GM12878 (cell line): ENCODE measurements at regions not wholly inside any gene's neighbourhood (a gene's known extent, or its start where the extent isn't known, plus 50 kb on each side); places are given as distances from the start of the nearest gene placed in this dataset.

Source experiments
- ATAC-seq: fragments of 200-7000 bp; cut with Tn5 transposase; 3 replicates; pipeline ENCODE4 v1.9.1; 2020; ENCODE audit warnings: mild to moderate bottlenecking, moderate library complexity
- BruUV-seq: library from RNA; stranded (reverse); fragments of 400-500 nt; replicated peaks from 2 replicates; lab custom pipeline; 2021; lab: Mats Ljungman, UMichigan
- CTCF ChIA-PET: fragments of 300-600 bp; sonication (Branson Sonifier 250); formaldehyde crosslinking; extraction: SDS; loops from one replicate; lab custom pipeline; 2021; ENCODE audit warnings: inconsistent platforms; lab: Yijun Ruan, JAX
- POLR2A ChIA-PET: fragments of 350-600 bp; formaldehyde crosslinking; extraction: SDS; loops from one replicate; lab custom pipeline; 2021; ENCODE audit warnings: inconsistent platforms; lab: Charles Lee
- RAD21 ChIA-PET: fragments of 300-600 bp; sonication (Branson Sonifier 250); formaldehyde crosslinking; loops from one replicate; lab custom pipeline; 2023; ENCODE audit warnings: antibody characterized with exemption; ENCODE audit not compliant: unreplicated experiment; lab: Charles Lee
- SMC1A ChIA-PET: fragments of 300-600 bp; sonication (Branson Sonifier 250); formaldehyde crosslinking; loops from one replicate; lab custom pipeline; 2023; ENCODE audit not compliant: unreplicated experiment, uncharacterized antibody; lab: Charles Lee
- DNase-seq: peaks from one replicate; pipeline ENCODE4 v3.0.0-alpha.2; 2011; ENCODE audit warnings: low read depth, low spot score
- FAIRE-seq: peaks from 3 replicates; lab custom pipeline; 2011; peaks lifted over from hg19 to GRCh38; lab: Jason Lieb, UNC
- H2AFZ ChIP-seq: 2 replicates; pipeline ENCODE4 v1.6.0; 2011; ENCODE audit warnings: low read depth, low read length, control low read depth; ENCODE audit not compliant: control insufficient read depth
- H3K27ac ChIP-seq: 2 replicates; pipeline ENCODE4 v1.5.1; 2011; ENCODE audit warnings: control low read depth; ENCODE audit not compliant: control insufficient read depth, insufficient read depth
- H3K27me3 ChIP-seq, 2 experiments: replicated peaks in 1 of 2; 2 replicates each; pipeline versions ENCODE4 v1.6.0 to v1.6.1; 2011; ENCODE audit warnings: low read length in 1 of 2; ENCODE audit not compliant: control insufficient read depth in 2 of 2, insufficient read depth in 2 of 2
- H3K36me3 ChIP-seq, 2 experiments: 2 replicates each; pipeline ENCODE4 v1.5.1; 2011; ENCODE audit warnings: low read length in 1 of 2; ENCODE audit not compliant: control insufficient read depth in 2 of 2, insufficient read depth in 2 of 2
- H3K4me1 ChIP-seq: 2 replicates; pipeline ENCODE4 v1.6.1; 2011; ENCODE audit warnings: mild to moderate bottlenecking, low read length, moderate library complexity, mixed read lengths; ENCODE audit not compliant: control insufficient read depth, insufficient read depth
- H3K4me2 ChIP-seq: 2 replicates; pipeline ENCODE4 v1.6.0; 2011; ENCODE audit warnings: control low read depth; ENCODE audit not compliant: control insufficient read depth, insufficient read depth
- H3K4me3 ChIP-seq: fragments of 200-600 bp; sonication (generic); 2 replicates; pipeline ENCODE4 v1.5.1; 2016
- H3K79me2 ChIP-seq: 2 replicates; pipeline ENCODE4 v1.6.0; 2011; ENCODE audit warnings: low read length; ENCODE audit not compliant: control insufficient read depth, insufficient read depth
- H3K9ac ChIP-seq: 2 replicates; pipeline ENCODE4 v1.8.0; 2011; ENCODE audit warnings: low read length, control low read depth, mixed read lengths; ENCODE audit not compliant: control insufficient read depth, insufficient read depth
- H3K9me3 ChIP-seq: replicated peaks from 3 replicates; pipeline ENCODE4 v1.5.1; 2011; ENCODE audit warnings: mild to moderate bottlenecking, low read length; ENCODE audit not compliant: control insufficient read depth, insufficient read depth
- H4K20me1 ChIP-seq: 2 replicates; pipeline ENCODE4 v1.6.0; 2011; ENCODE audit not compliant: control insufficient read depth, insufficient read depth
- BCL11A ChIP-seq: IDR thresholded peaks from 2 replicates; pipeline ENCODE4 v1.6.1; 2011; ENCODE audit warnings: low read depth, low read length
- CBX5 ChIP-seq: sonication (generic); IDR thresholded peaks from 2 replicates; pipeline ENCODE4 v1.6.1; 2016; ENCODE audit warnings: low read depth, moderate library complexity, mild to moderate bottlenecking, inconsistent platforms
- EED ChIP-seq: sonication (generic); IDR thresholded peaks from 2 replicates; pipeline ENCODE4 v1.6.1; 2016; ENCODE audit warnings: antibody characterized with exemption, low read depth
- EP300 ChIP-seq, 2 experiments: fragments of 150-350 bp in 1 of 2; IDR thresholded peaks; 2 replicates each; pipeline ENCODE4 v1.6.1; 2011 to 2012; ENCODE audit warnings: low read depth in 2 of 2, low read length in 2 of 2, borderline replicate concordance in 1 of 2, improper control_type of control experiment in 1 of 2, inconsistent platforms in 1 of 2; ENCODE audit not compliant: control insufficient read depth in 1 of 2
- FOS ChIP-seq: IDR thresholded peaks from 3 replicates; pipeline ENCODE4 v1.6.1; 2011; ENCODE audit warnings: borderline replicate concordance; ENCODE audit not compliant: insufficient read length; ENCODE audit errors: extremely low read depth
- HDGF ChIP-seq: fragments of 450-650 bp; IDR thresholded peaks from 2 replicates; pipeline ENCODE4 v1.6.1; 2016; ENCODE audit warnings: antibody characterized with exemption
- KLF5 ChIP-seq: fragments of 450-650 bp; IDR thresholded peaks from 2 replicates; pipeline ENCODE4 v1.6.1; 2014; ENCODE audit warnings: mild to moderate bottlenecking; ENCODE audit not compliant: partially characterized antibody
- NR2C2 ChIP-seq: IDR thresholded peaks from 2 replicates; pipeline ENCODE4 v1.6.1; 2011; ENCODE audit warnings: borderline replicate concordance, low read depth; ENCODE audit not compliant: control insufficient read depth, insufficient read length
- POU2F2 ChIP-seq: IDR thresholded peaks from 3 replicates; pipeline ENCODE4 v1.6.1; 2011; ENCODE audit warnings: low read depth, mild to moderate bottlenecking, low read length, borderline replicate concordance
- RBBP5 ChIP-seq: fragments of 200-600 bp; sonication (generic); conservative IDR thresholded peaks from 2 replicates; pipeline ENCODE4 v1.6.1; 2016
- SMARCA5 ChIP-seq: fragments of 450-650 bp; IDR thresholded peaks from 2 replicates; pipeline ENCODE4 v1.6.1; 2017; ENCODE audit warnings: mild to moderate bottlenecking
- STAT1 ChIP-seq: fragments of 450-650 bp; conservative IDR thresholded peaks from 2 replicates; pipeline ENCODE4 v1.6.1; 2014; ENCODE audit warnings: antibody characterized with exemption, mild to moderate bottlenecking
- SUPT20H ChIP-seq: IDR thresholded peaks from 2 replicates; pipeline ENCODE4 v1.6.1; 2011; ENCODE audit warnings: low read depth, mild to moderate bottlenecking, low read length, moderate library complexity, borderline replicate concordance; ENCODE audit not compliant: control insufficient read depth
- SUZ12 ChIP-seq: fragments of 200-600 bp; sonication (generic); IDR thresholded peaks from one replicate; pipeline ENCODE4 v1.6.1; 2018; ENCODE audit warnings: antibody characterized with exemption, mild to moderate bottlenecking; ENCODE audit not compliant: unreplicated experiment
- ZBED1 ChIP-seq: IDR thresholded peaks from 2 replicates; pipeline ENCODE4 v1.6.1; 2016; ENCODE audit warnings: borderline replicate concordance
- ZNF207 ChIP-seq: fragments of 450-650 bp; IDR thresholded peaks from 2 replicates; pipeline ENCODE4 v1.6.1; 2014; ENCODE audit warnings: antibody characterized with exemption, mild to moderate bottlenecking, borderline replicate concordance
- ZNF24 ChIP-seq: fragments of 450-650 bp; IDR thresholded peaks from 2 replicates; pipeline ENCODE4 v1.6.1; 2017; ENCODE audit warnings: antibody characterized with exemption, mild to moderate bottlenecking
- WGBS: methylation state at CpG from one replicate; pipeline ENCODE4 v1.1.6; 2016; ENCODE audit warnings: low lambda C conversion rate; ENCODE audit not compliant: insufficient replicate concordance, insufficient coverage; ENCODE audit errors: missing lambda C conversion rate; 5-methylcytosine and 5-hydroxymethylcytosine counted together
- in situ Hi-C: fragments of 300-500 bp; cut with MboI; formaldehyde crosslinking; loops from 9 replicates; pipeline ENCODE4 v1.14.3; 2018; ENCODE audit warnings: mixed read lengths
- intact Hi-C: fragments of 100-400 bp; cut with micrococcal nuclease; formaldehyde crosslinking; loops from one replicate; pipeline ENCODE4 v1.14.2; 2022; ENCODE audit not compliant: unreplicated experiment
- TF ChIP-seq, protein P1 (sequence below): fragments of 450-650 bp; conservative IDR thresholded peaks from 2 replicates; pipeline ENCODE4 v1.6.1; 2017; ENCODE audit warnings: mild to moderate bottlenecking, moderate library complexity
- TF ChIP-seq, protein P2 (sequence below): fragments of 450-650 bp; formaldehyde crosslinking; IDR thresholded peaks from 2 replicates; pipeline ENCODE4 v1.4.0; 2020; ENCODE audit warnings: mild to moderate bottlenecking, moderate library complexity
- TF ChIP-seq, protein P3 (sequence below): IDR thresholded peaks from 2 replicates; pipeline ENCODE4 v1.6.1; 2012; ENCODE audit warnings: low read length, inconsistent platforms

- ChIA-PET POLR2A (no interaction called here), RAD21 (no interaction called here), CTCF (no interaction called here), SMC1A (no interaction called here)
- Histone ChIP-seq H3K4me1 (no peaks in the 10 kb centered on the region), H2AFZ (no peak overlapping the region), H3K36me3 (no peaks in the 10 kb centered on the region), H3K27me3 (no peaks in the 10 kb centered on the region), H3K27ac (no peak overlapping the region), H3K4me2 (no peak overlapping the region), H4K20me1 (no peaks in the 10 kb centered on the region), H3K9ac (no peak overlapping the region), H3K79me2 (no peaks in the 10 kb centered on the region), H3K9me3 (no peaks in the 10 kb centered on the region), H3K4me3 (no peak overlapping the region)
- in situ Hi-C loops, result no loop called here
- 23% methylated on average over 2 of the region's 2 CpGs for WGBS
- ATAC-seq, result no peak
- intact Hi-C loops, result no loop called here
- TF ChIP-seq STAT1, result no peak
- no peak for TF ChIP-seq ZBED1
- TF ChIP-seq POU2F2, result no peak
- TF ChIP-seq SUPT20H, result no peak
- no peak for TF ChIP-seq KLF5
- no peak for TF ChIP-seq EED
- TF ChIP-seq RBBP5, result no peak
- no peak for TF ChIP-seq NR2C2
- TF ChIP-seq ZNF24, result no peak
- TF ChIP-seq, protein P1, sequence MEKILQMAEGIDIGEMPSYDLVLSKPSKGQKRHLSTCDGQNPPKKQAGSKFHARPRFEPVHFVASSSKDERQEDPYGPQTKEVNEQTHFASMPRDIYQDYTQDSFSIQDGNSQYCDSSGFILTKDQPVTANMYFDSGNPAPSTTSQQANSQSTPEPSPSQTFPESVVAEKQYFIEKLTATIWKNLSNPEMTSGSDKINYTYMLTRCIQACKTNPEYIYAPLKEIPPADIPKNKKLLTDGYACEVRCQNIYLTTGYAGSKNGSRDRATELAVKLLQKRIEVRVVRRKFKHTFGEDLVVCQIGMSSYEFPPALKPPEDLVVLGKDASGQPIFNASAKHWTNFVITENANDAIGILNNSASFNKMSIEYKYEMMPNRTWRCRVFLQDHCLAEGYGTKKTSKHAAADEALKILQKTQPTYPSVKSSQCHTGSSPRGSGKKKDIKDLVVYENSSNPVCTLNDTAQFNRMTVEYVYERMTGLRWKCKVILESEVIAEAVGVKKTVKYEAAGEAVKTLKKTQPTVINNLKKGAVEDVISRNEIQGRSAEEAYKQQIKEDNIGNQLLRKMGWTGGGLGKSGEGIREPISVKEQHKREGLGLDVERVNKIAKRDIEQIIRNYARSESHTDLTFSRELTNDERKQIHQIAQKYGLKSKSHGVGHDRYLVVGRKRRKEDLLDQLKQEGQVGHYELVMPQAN, result no peak
- TF ChIP-seq, protein P2, sequence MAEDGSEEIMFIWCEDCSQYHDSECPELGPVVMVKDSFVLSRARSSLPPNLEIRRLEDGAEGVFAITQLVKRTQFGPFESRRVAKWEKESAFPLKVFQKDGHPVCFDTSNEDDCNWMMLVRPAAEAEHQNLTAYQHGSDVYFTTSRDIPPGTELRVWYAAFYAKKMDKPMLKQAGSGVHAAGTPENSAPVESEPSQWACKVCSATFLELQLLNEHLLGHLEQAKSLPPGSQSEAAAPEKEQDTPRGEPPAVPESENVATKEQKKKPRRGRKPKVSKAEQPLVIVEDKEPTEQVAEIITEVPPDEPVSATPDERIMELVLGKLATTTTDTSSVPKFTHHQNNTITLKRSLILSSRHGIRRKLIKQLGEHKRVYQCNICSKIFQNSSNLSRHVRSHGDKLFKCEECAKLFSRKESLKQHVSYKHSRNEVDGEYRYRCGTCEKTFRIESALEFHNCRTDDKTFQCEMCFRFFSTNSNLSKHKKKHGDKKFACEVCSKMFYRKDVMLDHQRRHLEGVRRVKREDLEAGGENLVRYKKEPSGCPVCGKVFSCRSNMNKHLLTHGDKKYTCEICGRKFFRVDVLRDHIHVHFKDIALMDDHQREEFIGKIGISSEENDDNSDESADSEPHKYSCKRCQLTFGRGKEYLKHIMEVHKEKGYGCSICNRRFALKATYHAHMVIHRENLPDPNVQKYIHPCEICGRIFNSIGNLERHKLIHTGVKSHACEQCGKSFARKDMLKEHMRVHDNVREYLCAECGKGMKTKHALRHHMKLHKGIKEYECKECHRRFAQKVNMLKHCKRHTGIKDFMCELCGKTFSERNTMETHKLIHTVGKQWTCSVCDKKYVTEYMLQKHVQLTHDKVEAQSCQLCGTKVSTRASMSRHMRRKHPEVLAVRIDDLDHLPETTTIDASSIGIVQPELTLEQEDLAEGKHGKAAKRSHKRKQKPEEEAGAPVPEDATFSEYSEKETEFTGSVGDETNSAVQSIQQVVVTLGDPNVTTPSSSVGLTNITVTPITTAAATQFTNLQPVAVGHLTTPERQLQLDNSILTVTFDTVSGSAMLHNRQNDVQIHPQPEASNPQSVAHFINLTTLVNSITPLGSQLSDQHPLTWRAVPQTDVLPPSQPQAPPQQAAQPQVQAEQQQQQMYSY (CRISPR knock-in tag), result no peak
- no peak for TF ChIP-seq ZNF207
- no peak for TF ChIP-seq FOS
- TF ChIP-seq HDGF, result no peak
- TF ChIP-seq CBX5, result no peak
- TF ChIP-seq, protein P3, sequence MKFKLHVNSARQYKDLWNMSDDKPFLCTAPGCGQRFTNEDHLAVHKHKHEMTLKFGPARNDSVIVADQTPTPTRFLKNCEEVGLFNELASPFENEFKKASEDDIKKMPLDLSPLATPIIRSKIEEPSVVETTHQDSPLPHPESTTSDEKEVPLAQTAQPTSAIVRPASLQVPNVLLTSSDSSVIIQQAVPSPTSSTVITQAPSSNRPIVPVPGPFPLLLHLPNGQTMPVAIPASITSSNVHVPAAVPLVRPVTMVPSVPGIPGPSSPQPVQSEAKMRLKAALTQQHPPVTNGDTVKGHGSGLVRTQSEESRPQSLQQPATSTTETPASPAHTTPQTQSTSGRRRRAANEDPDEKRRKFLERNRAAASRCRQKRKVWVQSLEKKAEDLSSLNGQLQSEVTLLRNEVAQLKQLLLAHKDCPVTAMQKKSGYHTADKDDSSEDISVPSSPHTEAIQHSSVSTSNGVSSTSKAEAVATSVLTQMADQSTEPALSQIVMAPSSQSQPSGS, result no peak
- no peak for TF ChIP-seq SMARCA5
- TF ChIP-seq EP300 (IDR thresholded peaks at IDR 0.05; ENCODE audit: borderline replicate concordance in 1 of 2, control insufficient read depth in 1 of 2, low read depth in 2 of 2, low read length in 2 of 2), result no peak
- no peak for TF ChIP-seq SUZ12
- TF ChIP-seq BCL11A, result no peak
- no peak for FAIRE-seq
- BruUV-seq, result no TSS peak
- DNase-seq, result no peak
These were observed 907.9 kb downstream of the IGSF11 start for GRCh38 chr3:118126751-118127150.
